CD4-positive, alpha-beta T cell (primary cell): ENCODE measurements at regions not wholly inside any gene's neighbourhood (a gene's known extent, or its start where the extent isn't known, plus 50 kb on each side); places are given as distances from the start of the nearest gene placed in this dataset.

Experiments used
- ATAC-seq: fragments of 200-7000 bp; cut with Tn5 transposase; one replicate; pipeline ENCODE4 v1.10.0; 2022; ENCODE audit warnings: mild to moderate bottlenecking; ENCODE audit not compliant: poor library complexity
- CTCF ChIA-PET: fragments of 350-600 bp; sonication (Branson Sonifier 250); formaldehyde crosslinking; loops from one replicate; lab custom pipeline; 2021; ENCODE audit warnings: antibody characterized with exemption, inconsistent platforms; lab: Charles Lee
- POLR2A ChIA-PET: fragments of 350-600 bp; sonication (Branson Sonifier 250); formaldehyde crosslinking; loops from one replicate; lab custom pipeline; 2021; ENCODE audit warnings: antibody characterized with exemption, inconsistent platforms; lab: Charles Lee
- DNase-seq, 14 experiments: peaks; one replicate each; pipeline ENCODE4 v3.0.0-alpha.2; 2013 to 2020; ENCODE audit warnings: mixed read lengths in 2 of 14
- H3K27ac ChIP-seq, 2 donors: one replicate each; pipeline versions ENCODE4 v1.5.1 to v1.7.0; 2013; ENCODE audit warnings: low read length in 2 of 2, low read depth in 1 of 2, mild to moderate bottlenecking in 1 of 2
- H3K27me3 ChIP-seq, 2 experiments: 1 replicate in 1 of 2; 2 replicates in 1 of 2; pipeline versions ENCODE4 v1.6.1 to v1.7.0; 2013; ENCODE audit warnings: low read length in 2 of 2, control low read depth in 1 of 2, mild to moderate bottlenecking in 1 of 2, moderate library complexity in 1 of 2; ENCODE audit not compliant: insufficient read depth in 2 of 2, control insufficient read depth in 1 of 2
- H3K36me3 ChIP-seq: one replicate; pipeline ENCODE4 v1.6.1; 2013; ENCODE audit warnings: low read length, control low read depth; ENCODE audit not compliant: insufficient read depth
- H3K4me1 ChIP-seq: one replicate; pipeline ENCODE4 v1.6.1; 2013; ENCODE audit warnings: low read length, control low read depth; ENCODE audit not compliant: insufficient read depth
- H3K4me3 ChIP-seq: one replicate; pipeline ENCODE4 v1.5.1; 2013; ENCODE audit warnings: mild to moderate bottlenecking, low read length, moderate library complexity
- H3K9me3 ChIP-seq, 2 experiments: 1 replicate in 1 of 2; 2 replicates in 1 of 2; pipeline versions ENCODE4 v1.6.1 to v1.7.0; 2013; ENCODE audit warnings: low read length in 2 of 2, mild to moderate bottlenecking in 2 of 2, control low read depth in 1 of 2, moderate library complexity in 1 of 2; ENCODE audit not compliant: control insufficient read depth in 1 of 2, insufficient read depth in 1 of 2
- H3K27ac Mint-ChIP-seq: one replicate; pipeline ENCODE4 v1.8.0; 2020; ENCODE audit warnings: mixed read lengths
- H3K27me3 Mint-ChIP-seq: one replicate; pipeline ENCODE4 v1.8.0; 2021; ENCODE audit warnings: mixed read lengths
- H3K36me3 Mint-ChIP-seq: one replicate; pipeline ENCODE4 v1.8.0; 2021; ENCODE audit warnings: low read depth, mixed read lengths
- H3K4me1 Mint-ChIP-seq: one replicate; pipeline ENCODE4 v1.8.0; 2021; ENCODE audit warnings: low read depth, mixed read lengths
- H3K4me3 Mint-ChIP-seq: one replicate; pipeline ENCODE4 v1.8.0; 2020; ENCODE audit warnings: mild to moderate bottlenecking, mixed read lengths
- H3K9me3 Mint-ChIP-seq: one replicate; pipeline ENCODE4 v1.8.0; 2020; ENCODE audit warnings: mixed read lengths
- CTCF ChIP-seq: fragments of 200-600 bp; IDR thresholded peaks from one replicate; pipeline ENCODE4 v1.8.0; 2022; ENCODE audit warnings: antibody characterized with exemption, mild to moderate bottlenecking
- intact Hi-C, 2 experiments: fragments of 100-400 bp; cut with DNase I in 1 of 2; cut with micrococcal nuclease in 1 of 2; formaldehyde crosslinking; loops; one replicate each; pipeline versions ENCODE4 v1.15.1 to v1.9.0; 2023 to 2025; cut with DNase I, micrococcal nuclease

DNA sequence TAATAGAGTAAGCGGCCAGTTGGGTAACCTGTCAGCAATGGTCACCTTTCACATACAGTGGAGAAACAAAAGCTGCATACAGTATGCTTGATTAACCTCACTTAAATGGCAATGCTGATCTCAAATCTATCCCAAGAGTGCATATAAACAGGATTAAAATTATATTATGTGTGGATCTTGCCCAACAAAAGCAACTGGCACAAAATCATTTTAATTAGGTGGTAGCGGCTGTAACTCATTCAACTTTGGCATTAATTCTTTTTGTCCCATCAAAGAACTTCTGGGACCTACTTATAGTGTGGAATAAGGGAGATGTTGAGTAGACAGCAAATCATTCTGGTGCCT, 167.8 kb upstream of the VRK2 start:
- Histone ChIP-seq H3K27me3 (no peaks in the 10 kb centered on the region), H3K36me3 (no peaks in the 10 kb centered on the region), H3K4me1 (no peaks in the 10 kb centered on the region), H3K27ac (no peak overlapping the region), H3K4me3 (no peak overlapping the region), H3K9me3 (no peaks in the 10 kb centered on the region)
- Mint-ChIP-seq H3K4me3 (no peak overlapping the region), H3K4me1 (no peaks in the 10 kb centered on the region), H3K9me3 (no peaks in the 10 kb centered on the region), H3K27ac (no peak overlapping the region), H3K36me3 (no peaks in the 10 kb centered on the region), H3K27me3 (no peaks in the 10 kb centered on the region)
- no peak for ATAC-seq
- DNase-seq, result no peak
- no peak for TF ChIP-seq CTCF
- POLR2A ChIA-PET, result no interaction called here
- CTCF ChIA-PET, result no interaction called here
- intact Hi-C loops, result no loop called here

DNA sequence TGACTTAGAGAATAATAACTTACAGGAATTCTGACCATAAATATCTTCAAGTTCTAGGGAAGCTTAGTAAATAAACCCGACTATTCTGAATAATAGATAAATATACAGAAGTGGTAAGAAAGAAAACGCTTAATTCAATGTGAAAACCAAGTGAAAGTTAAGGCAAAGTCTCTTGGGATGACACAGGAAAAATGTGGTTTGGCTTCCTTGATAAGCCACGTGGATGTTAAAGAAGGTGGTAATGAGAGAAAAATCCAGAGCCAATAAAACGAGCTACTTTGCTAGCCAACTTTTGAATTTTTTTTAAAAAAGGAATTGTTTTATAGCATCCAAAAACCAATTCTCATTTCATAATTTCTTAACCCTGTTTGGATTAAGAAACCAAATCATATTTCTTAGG, 166.2 kb upstream of the VRK2 start:
- Histone ChIP-seq H3K27ac (no peak overlapping the region), H3K27me3 (no peaks in the 10 kb centered on the region), H3K36me3 (no peaks in the 10 kb centered on the region), H3K4me1 (no peaks in the 10 kb centered on the region), H3K9me3 (no peaks in the 10 kb centered on the region), H3K4me3 (no peak overlapping the region)
- Mint-ChIP-seq H3K27ac (no peak overlapping the region), H3K4me3 (no peak overlapping the region), H3K27me3 (no peaks in the 10 kb centered on the region), H3K9me3 (no peaks in the 10 kb centered on the region), H3K36me3 (no peaks in the 10 kb centered on the region), H3K4me1 (no peaks in the 10 kb centered on the region)
- no peak for TF ChIP-seq CTCF
- DNase-seq (no peak), ATAC-seq (no peak)
- intact Hi-C loops, result no loop called here
- ChIA-PET CTCF (no interaction called here), POLR2A (interaction anchor here (0.6 kb wide), 1 partner anchor 105 kb away, joined by 5 read pairs; no protein-coding TSS in a partner anchor)

GRCh38 chr2:57880967-57881366, 165.6 kb upstream of the VRK2 start:
- Histone ChIP-seq H3K27me3 (no peaks in the 10 kb centered on the region), H3K27ac (no peak overlapping the region), H3K9me3 (no peaks in the 10 kb centered on the region), H3K4me3 (no peak overlapping the region), H3K4me1 (no peaks in the 10 kb centered on the region), H3K36me3 (no peaks in the 10 kb centered on the region)
- Mint-ChIP-seq H3K9me3 (no peaks in the 10 kb centered on the region), H3K27ac (no peak overlapping the region), H3K4me1 (no peaks in the 10 kb centered on the region), H3K4me3 (no peak overlapping the region), H3K36me3 (no peaks in the 10 kb centered on the region), H3K27me3 (no peaks in the 10 kb centered on the region)
- intact Hi-C loops, result no loop called here
- ATAC-seq, result no peak
- CTCF ChIA-PET, result no interaction called here
- no peak for TF ChIP-seq CTCF
- POLR2A ChIA-PET, result no interaction called here
- DNase-seq, result no peak
